Panc1 (cell line): ENCODE measurements at regions not wholly inside any gene's neighbourhood (a gene's known extent, or its start where the extent isn't known, plus 50 kb on each side); places are given as distances from the start of the nearest gene placed in this dataset.
"Not testable (repeated sequence)": the region's sequence is repeated elsewhere in the genome, so short reads cannot be mapped to it uniquely, and the experiment has no call there.

Experiments
- POLR2AphosphoS5 ChIP-seq: IDR thresholded peaks from 2 replicates; pipeline ENCODE4 v1.6.1; 2012; ENCODE audit warnings: mild to moderate bottlenecking, low read depth, low read length, moderate library complexity
- REST ChIP-seq, 2 experiments: IDR thresholded peaks; 2 replicates each; pipeline ENCODE4 v1.6.1; 2011 to 2012; ENCODE audit warnings: low read depth in 2 of 2, control low read depth in 1 of 2, low read length in 1 of 2, mild to moderate bottlenecking in 1 of 2, moderate library complexity in 1 of 2; ENCODE audit not compliant: insufficient read depth in 1 of 2
- TCF7L2 ChIP-seq: IDR thresholded peaks from 2 replicates; pipeline ENCODE4 v1.6.1; 2011; ENCODE audit warnings: mild to moderate bottlenecking, low read depth, low read length, inconsistent platforms
- TF ChIP-seq, protein P1 (sequence below): fragments of 450-650 bp; IDR thresholded peaks from 2 replicates; pipeline ENCODE4 v1.5.1; 2017; ENCODE audit warnings: mild to moderate bottlenecking

- TF ChIP-seq, protein P1, sequence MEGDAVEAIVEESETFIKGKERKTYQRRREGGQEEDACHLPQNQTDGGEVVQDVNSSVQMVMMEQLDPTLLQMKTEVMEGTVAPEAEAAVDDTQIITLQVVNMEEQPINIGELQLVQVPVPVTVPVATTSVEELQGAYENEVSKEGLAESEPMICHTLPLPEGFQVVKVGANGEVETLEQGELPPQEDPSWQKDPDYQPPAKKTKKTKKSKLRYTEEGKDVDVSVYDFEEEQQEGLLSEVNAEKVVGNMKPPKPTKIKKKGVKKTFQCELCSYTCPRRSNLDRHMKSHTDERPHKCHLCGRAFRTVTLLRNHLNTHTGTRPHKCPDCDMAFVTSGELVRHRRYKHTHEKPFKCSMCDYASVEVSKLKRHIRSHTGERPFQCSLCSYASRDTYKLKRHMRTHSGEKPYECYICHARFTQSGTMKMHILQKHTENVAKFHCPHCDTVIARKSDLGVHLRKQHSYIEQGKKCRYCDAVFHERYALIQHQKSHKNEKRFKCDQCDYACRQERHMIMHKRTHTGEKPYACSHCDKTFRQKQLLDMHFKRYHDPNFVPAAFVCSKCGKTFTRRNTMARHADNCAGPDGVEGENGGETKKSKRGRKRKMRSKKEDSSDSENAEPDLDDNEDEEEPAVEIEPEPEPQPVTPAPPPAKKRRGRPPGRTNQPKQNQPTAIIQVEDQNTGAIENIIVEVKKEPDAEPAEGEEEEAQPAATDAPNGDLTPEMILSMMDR, result not testable (repeated sequence)
- TF ChIP-seq POLR2AphosphoS5; TCF7L2; REST (IDR thresholded peaks at IDR 0.05; ENCODE audit: insufficient read depth in 1 of 2, low read depth in 2 of 2, low read length in 1 of 2): not testable (repeated sequence)
Measured at GRCh38 chr1:172839639-172840038, 180.7 kb downstream of the FASLG start.
